Anterior cingulate cortex (tissue), 58 donors: ENCODE measurements at regions not wholly inside any gene's neighbourhood (a gene's known extent, or its start where the extent isn't known, plus 50 kb on each side); places are given as distances from the start of the nearest gene placed in this dataset.

Source experiments
- DNase-seq, 58 donors: peaks; one replicate each; lab custom pipeline; 2025; lab: John Stamatoyannopoulos, UW

DNA sequence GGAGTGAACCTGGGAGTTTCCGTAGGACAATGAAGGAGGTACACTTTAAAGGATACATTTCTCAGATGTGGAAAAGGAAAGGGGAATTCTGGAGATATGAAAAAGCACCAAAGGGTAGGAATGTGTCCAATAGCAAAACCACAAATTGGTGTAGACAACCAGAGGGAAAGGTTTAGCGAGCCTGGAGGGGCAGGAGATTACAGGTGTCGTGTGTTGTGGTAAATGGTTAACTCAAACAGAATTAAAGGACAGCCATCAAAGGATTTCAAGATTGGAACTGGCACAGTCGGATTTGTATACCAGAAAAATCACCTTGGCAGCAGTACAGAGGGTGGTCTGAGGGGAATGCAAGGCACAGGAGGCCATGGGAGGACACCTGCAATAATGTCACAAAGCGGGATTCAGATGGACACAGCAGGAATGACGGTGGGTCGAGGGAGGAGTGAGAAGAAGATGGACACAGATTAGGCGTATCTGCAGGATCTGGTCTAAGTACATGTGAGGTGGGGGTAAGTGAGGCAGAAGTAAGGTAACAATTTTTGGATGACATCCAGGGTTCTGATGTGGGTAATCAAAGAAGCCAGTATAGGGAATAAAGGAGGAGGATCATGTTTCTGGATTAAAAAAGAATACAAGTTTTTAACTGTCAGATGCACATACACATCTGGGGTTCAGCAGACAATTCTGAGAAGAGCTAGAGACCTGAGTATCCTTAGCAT is 361.6 kb downstream of the KLF12 start:
- no peak for DNase-seq

DNA sequence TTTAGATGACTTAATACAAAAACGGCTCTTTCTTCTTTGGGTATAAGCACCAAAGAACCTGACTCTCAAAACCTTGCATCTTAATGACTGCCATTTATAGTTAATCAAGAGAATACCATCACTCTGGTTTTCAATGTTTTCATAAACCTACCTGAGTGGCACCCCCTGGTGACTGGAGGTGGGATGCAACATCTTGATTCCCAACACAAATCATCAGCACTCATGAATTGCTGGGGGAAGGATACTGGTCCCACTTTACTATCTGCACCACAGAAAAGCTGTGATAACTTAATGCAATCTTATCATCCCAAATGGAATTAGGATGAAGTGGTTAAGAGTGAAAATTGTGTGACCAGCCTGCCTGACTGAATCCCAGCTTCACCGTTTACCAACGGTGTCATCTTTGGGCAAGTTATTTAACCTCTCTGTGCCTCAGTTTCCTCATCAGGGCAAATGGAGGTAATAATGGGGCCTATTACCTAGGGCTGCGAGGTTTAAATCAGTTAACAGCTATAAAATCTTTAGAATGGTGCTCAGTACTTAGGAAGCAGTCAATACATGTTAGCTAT is 366.4 kb downstream of the KLF12 start:
- DNase-seq, result peak in 1 of 58 donors; percentile 25

DNA sequence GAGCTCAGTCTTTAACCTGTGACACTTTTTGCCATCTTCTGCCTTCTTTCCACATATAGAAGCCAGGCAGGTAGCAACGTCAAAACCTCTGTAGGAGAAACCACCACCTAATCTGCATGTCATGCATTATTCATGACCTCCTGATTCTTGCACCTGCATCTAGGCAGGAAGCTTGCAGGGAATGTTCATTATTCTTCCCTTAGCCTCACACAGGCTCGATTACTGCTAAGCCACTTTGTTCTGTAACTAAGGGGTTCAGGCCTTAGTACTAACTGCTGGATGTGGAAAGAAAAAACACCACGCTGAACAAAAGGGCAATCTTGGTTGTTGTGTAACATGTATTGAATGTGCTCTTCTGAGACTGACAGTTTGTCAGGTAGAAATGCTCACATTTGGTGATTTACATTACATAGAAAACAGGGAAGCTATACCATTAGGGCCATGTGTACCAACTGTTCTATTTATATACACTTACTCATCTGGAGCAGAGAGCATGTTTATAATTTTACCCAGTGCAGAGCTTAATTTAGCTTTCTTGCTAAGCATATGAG is 366.9 kb downstream of the KLF12 start:
- no peak for DNase-seq

DNA sequence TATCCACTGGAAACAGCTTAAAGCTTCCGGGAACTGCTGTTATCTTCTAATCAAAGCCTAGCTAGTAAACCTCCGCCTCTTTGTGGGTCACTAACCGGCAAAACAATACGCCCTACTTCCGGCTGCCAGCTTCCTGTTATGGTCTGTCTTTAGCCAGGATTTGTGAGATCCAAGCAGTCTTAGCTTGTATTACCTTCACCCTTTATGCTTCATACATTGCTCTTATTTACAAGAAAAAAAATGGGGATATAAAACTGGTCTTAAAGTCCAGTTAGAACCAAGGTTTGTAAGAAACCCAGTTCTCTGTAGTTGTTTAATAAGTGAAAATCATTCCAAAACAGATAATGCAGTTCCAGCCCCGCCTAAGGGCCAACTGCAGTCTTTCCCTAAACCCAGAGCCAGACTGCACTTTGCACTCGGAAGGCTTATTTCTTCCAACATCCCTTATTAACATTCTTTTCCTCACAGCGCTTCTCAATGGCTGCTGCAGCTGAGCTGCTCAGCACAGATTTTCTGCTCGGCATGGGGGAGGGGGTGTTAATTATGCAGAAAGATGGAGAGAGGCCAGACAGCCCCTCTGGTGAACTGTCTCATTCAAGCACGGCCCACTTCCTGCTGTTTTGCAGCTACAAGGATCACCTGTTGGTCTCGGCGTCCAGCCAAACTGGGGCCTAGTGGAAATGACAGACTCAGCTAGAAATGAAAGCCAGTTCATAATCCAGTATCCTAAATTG is 368.4 kb downstream of the KLF12 start:
- peak; percentile 9 to 89 (median 68) for DNase-seq

DNA sequence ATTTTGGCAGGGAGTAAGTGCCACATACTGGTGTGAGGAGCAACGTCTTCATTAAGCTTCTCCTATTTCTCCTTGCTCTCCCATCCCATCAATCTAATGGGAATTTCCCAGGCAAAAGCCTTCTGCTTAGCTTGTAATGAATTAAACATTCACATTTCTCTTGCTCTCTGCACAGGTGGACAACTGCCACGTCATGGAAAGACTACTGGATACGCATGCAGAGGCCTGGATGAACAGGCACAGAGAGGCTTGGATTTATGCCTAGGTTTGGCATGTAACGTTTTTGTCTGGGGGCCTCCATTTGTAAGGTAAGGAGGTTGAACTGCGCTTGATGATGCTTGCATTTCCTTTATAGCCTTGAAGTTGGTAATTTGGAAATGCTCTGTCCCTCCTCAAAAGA is 374.8 kb downstream of the KLF12 start:
- DNase-seq, result no peak

DNA sequence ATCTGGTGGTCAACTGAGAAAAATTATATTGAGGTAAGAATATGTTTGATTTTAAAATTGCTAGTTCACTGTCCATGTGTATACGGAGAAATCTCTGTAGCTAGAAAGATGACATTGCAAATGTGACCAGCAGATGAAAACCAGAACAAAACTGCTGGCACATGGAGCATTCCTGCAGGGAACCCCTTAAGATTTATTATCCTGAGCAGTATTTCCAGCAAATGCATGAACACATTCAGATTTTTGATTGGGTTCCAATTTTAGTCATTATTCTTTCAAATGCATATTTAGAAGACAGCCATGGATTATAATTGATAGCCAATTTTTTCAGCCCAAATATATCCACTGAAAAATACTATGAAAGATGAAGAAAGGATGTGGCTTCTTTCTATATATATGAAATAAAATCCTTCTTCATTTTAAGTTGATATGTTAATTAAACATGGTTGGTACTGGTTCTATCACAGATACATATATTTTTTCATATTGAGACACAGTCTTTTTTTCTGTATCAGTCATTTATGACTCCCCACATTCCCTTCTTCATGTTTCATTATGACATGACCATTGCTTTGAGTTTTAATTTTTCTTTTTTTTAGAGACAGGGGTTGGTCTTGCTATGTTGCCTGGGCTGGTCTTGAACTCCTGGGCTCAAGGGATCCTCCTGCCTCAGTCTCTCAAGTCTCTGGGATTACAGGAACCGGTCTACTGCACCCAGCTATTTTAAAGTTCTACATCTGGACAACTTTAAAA is 376.5 kb downstream of the KLF12 start:
- no peak for DNase-seq

DNA sequence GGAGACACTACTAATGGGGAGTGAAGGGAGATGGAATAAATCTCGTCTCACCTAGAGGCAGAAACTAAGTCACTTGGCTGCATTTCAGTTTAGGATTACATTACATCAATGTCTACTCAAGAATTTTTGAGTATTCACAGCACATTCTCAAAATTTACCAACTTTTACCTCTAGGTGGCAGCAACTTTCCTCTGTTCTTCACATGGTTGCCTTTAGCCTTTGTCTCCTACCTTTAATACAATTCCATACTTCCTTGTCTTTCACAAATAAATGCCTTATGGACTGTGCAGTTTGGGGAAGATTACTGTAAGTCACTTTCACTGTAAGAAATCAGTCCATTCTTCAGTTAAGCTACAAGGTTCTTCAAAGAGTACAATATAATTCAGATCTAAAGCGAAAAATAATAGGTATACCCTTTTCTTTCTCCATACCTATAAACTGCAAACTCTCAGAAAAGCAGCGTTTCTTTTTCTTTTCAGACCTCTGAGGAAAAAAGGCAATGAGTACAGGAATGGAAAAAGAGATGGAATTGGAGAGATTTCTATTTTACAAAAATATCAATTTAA is 379.4 kb downstream of the KLF12 start:
- peak in 4 of 58 donors; percentile 1 to 55 (median 16) for DNase-seq

DNA sequence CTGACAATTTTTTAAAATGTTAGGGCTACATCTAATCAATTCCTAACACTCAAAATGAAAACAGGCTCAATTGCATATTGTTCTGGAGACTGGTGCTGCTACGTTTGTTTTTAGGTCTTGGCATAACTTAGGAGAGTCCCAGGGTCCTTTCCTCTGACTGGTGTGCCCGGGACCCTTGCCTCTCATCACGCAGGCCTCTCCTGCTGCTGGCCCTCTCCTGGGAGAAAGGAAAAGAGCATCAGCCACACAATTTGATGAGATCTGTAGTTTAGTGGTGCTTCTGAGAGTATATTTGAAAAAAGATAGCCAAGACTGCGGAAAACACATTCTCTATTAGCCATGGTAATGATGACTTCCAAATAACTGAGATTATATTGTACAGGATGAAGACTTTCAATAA is 380.0 kb downstream of the KLF12 start:
- DNase-seq, result no peak

DNA sequence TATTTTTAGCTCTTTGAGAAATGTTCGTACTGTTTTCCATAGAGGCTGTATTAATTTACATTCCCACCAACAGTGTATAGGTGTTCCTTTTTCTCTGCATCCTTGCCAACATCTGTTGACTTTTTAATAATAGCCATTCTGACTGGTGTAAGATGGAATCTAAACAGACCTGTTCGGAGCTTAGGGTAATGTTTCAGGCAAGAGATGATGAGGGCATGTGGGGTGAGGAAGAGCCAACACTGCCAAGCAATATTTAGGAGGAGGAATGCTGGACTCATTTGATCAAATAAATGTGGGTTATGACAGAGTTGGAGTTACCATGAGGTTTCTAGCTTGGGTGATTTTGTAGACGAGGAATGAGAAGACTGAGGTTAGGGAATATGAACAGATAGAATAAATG is 382.9 kb downstream of the KLF12 start:
- DNase-seq, result no peak

DNA sequence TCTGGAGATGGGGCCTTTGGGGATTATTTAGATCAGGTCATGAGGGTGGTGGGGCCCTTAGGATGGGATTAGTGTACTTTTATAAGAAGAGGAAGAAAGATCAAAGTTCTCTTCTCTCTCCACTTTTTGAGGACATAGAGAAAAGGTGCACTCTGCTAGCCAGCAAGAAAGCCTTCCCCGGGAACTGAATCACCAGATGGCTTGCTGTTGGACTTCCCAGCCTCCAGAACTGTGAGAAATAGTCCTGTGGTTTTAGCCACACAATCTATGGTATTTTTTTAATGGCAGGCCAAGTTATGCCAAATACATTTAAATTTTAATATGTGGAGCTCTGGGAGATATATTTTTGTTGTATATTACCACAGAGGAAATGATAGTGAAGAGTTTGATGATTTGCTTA is 385.8 kb downstream of the KLF12 start:
- no peak for DNase-seq

DNA sequence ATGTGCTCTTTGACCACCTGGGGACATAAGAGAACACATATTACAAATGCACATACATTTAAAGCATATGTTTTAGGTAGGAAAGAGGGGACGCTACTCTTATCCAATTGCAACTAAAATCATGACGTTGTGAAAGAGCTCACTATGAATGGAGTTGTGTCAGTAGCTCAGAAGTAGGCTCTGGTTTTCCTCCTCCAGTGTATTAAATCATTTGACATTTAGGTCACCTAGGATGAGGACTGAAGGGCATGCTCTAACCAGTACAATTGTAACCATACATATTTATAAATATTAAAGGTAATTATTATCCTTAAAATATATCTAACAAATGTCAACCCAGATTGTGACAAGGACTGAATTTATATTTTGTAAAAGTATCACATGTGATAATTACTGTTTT is 389.0 kb downstream of the KLF12 start:
- DNase-seq, result no peak

DNA sequence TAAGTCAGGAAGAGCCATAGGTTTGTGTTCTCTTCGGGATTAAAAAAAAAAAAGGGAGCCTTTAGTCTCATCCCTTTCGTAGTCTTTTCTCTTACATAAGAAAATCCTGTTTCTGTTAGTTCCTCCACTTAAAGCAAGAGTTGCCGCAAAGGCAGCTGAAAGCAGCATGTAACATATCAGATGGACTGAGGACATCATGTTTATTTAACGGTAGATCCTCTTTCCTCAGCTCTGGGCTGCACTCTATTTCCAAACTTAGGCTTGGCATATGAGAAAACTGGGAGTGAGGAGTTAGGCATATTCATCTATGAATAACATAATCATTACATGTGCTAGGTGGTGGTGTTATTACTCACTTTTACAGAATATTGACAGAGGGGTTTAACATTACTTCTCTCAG is 391.2 kb downstream of the KLF12 start:
- DNase-seq, result peak in 1 of 58 donors; percentile 2

DNA sequence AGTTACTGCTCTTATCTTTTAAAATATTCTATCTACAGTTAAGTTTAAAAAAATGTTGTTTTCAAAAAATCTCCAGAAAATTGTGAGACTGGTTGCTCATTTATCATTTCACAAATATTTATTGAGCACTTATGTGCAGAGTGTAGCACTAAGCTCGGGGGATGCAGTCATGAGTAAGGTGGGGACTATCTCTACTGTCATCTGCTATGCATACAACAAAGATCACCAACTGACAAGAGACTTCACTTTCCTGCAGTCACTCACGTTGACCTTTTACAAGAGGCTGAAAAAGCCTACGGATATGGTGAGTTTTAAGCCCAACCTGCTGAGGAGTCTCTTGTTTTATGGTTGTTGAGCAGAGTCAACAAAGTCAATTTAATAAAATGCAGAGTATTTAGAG is 392.5 kb downstream of the KLF12 start:
- no peak for DNase-seq

DNA sequence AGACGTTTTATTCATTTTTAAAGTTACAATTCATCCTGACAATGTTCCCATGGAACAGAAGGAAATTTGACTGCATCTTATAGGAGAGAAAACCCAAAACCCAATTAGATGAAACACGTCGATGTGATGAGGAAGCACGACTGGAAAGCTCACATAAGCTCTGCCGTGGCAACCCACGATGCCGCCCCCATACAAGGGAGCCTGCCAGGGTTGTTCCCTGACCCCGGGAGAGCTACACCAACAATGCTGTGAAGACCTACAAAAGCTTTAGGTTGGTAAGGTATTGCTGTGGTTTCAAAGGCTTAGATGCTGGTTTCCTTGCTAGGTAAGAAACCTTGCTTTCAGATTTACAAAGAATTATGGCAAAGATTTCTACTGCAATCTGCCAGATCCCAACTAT is 393.1 kb downstream of the KLF12 start:
- peak in 4 of 58 donors; percentile 0 to 5 (median 2) for DNase-seq

DNA sequence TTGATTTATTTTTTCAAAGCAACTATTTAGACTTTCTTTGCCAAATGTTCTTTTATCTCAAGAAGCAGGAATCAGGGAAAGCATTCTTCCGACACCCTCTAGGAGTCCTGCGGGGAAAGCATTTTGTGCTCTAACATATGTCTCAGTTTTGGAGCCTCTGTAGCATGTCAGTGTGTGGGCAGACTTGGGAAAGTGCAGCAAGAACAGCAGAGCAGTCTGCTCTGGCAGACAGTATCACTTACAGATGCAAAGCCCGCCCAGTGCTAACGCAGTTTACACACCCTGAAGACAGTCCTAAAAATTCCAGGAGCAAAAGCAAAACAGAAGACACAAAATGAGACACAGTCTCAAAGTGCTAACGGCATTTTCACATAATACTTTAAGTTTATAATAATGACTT is 393.5 kb downstream of the KLF12 start:
- peak in 42 of 58 donors; percentile 0 to 79 (median 30) for DNase-seq

DNA sequence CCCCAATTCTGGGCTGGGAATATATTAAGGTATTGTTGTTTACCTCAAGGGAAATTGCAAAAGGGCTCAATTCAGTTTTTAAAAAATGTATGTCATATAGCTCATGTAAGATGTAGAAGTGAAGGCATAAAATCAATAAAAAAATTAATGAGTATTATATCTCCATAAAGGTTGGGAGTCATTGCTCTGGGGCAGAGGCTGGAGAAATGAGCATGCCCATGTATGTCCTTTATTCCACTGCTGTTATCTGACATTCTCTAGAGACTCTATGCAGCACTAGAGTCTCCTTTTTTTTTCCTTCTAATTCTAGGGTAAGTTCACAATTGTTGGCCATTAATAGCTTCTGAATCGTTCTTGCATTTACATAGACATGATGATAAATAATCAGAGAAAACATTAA is 394.8 kb downstream of the KLF12 start:
- DNase-seq, result no peak

DNA sequence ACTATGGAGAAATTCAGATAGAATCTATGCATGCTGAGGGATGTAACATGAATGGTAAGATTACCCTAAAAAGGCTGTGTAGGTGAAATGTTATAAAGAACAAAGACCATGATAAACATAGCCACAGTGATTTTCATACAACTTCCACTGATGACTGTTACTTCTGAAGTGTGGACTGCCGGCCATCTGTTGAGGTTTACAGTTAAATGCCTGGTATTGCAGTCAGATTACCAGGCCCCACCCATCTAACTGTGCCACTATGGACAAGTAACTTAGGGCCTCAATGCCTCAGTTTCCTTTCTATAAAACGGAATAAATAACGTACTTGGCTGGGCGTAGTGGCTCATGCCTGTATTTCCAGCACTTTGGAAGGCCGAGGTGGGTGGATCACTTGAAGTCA is 395.6 kb downstream of the KLF12 start:
- DNase-seq, result no peak

DNA sequence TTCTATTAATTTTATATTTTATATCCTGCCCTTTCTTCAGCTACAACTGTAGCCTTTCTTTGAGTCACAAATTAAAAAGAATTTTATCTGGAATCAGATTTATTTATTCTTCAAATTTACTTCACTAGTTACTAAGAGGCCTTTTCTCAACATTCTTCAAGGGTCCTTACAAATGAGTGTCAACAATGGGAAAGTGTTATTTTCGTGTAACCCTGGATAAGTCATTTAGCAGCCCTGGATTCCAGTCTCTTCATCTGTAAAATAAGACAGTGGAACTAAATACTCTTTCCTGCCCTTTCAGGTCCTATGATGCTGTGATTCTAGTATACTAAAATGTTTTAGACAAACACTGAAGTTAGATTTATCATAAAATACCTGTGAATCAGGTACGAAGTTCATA is 397.0 kb downstream of the KLF12 start:
- DNase-seq, result no peak

DNA sequence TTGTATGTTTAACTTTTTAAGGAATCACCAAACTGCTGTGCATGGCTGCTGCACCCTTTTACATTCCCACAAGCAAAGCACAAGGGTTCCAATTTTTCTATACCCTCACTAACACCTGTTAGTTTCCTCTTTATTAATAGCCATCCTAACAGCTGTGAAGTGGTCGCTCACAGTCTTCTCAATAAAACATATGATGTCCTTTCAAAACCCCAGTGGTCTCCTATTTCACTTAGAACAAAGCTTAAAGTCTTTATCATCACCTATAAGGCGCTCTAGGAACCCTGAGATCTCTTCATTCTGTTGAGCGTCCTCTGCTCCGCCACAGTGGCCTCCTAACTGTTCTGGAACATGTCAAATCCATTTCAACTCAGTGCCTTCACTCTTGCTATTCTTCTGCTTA is 400.5 kb downstream of the KLF12 start:
- no peak for DNase-seq

DNA sequence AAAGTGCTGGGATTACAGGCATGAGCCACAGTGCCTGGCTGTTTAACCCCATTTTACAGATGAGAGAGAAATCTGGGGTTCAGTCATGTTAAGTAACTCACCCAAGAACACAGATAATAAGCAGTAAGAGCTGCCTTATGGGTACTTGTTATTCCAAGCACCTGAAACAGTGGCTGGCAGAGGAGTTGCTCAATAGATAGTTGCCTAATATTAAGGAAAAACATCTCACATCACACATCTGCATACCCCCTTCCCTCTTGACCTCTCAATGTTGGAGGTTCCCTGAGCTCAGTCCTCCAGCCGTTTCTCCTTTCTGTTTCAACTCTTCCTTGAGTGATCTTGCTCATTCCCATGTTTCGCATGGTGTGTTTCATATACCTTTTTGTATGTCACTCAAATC is 401.9 kb downstream of the KLF12 start:
- DNase-seq, result no peak
